Suprapubic skin (tissue), 4 donors: ENCODE measurements at regions not wholly inside any gene's neighbourhood (a gene's known extent, or its start where the extent isn't known, plus 50 kb on each side); places are given as distances from the start of the nearest gene placed in this dataset.

ENCODE experiments used
- CTCF ChIP-seq, 2 donors: fragments of 200-600 bp in 1 of 2; fragments of 450-650 bp in 1 of 2; sonication (generic) in 1 of 2; IDR thresholded peaks; one replicate each; pipeline ENCODE4 v1.5.1; 2016 to 2019; ENCODE audit warnings: antibody characterized with exemption in 2 of 2, mild to moderate bottlenecking in 1 of 2, moderate library complexity in 1 of 2
- EP300 ChIP-seq: sonication (generic); formaldehyde crosslinking; IDR thresholded peaks from one replicate; pipeline ENCODE4 v1.6.1; 2017; ENCODE audit warnings: antibody characterized with exemption
- POLR2A ChIP-seq, 2 donors: fragments of 450-650 bp; IDR thresholded peaks; one replicate each; pipeline ENCODE4 v1.6.1; 2017; ENCODE audit warnings: antibody characterized with exemption in 2 of 2, mild to moderate bottlenecking in 2 of 2, moderate library complexity in 2 of 2
- POLR2AphosphoS5 ChIP-seq, 3 donors: sonication (generic); formaldehyde crosslinking; IDR thresholded peaks; one replicate each; pipeline ENCODE4 v1.6.1; 2017; ENCODE audit warnings: antibody characterized with exemption in 3 of 3

- TF ChIP-seq EP300 (no peak), CTCF (IDR thresholded peaks at IDR 0.05) (no peak), POLR2AphosphoS5 (IDR thresholded peaks at IDR 0.05) (no peak), POLR2A (IDR thresholded peaks at IDR 0.05) (no peak)
Measured at GRCh38 chr4:3872834-3873313, 106.7 kb downstream of the ADRA2C start.
